Gastroesophageal sphincter (tissue), 4 donors: ENCODE measurements at regions not wholly inside any gene's neighbourhood (a gene's known extent, or its start where the extent isn't known, plus 50 kb on each side); places are given as distances from the start of the nearest gene placed in this dataset.

Experiments
- ATAC-seq: fragments of 150-250 bp; one replicate; pipeline ENCODE4 v1.9.1; 2016; ENCODE audit warnings: mild to moderate bottlenecking, moderate library complexity
- H3K27ac ChIP-seq, 4 donors: fragments of 200-600 bp; sonication (generic) in 3 of 4; 1 replicate in 3 of 4; 2 replicates in 1 of 4; pipeline ENCODE4 v1.5.1; 2016 to 2019
- H3K27me3 ChIP-seq: fragments of 200-600 bp; sonication (generic); one replicate; pipeline ENCODE4 v1.5.1; 2019
- H3K36me3 ChIP-seq, 2 donors: fragments of 200-600 bp; sonication (generic); one replicate each; pipeline ENCODE4 v1.5.1; 2019; ENCODE audit warnings: control low read depth in 1 of 2
- H3K4me1 ChIP-seq, 3 donors: fragments of 200-600 bp; sonication (generic); 1 replicate in 2 of 3; 2 replicates in 1 of 3; pipeline ENCODE4 v1.5.1; 2016 to 2019; ENCODE audit warnings: control low read depth in 2 of 3
- H3K4me3 ChIP-seq, 2 donors: fragments of 200-600 bp; sonication (generic); one replicate each; pipeline ENCODE4 v1.5.1; 2019; ENCODE audit warnings: mild to moderate bottlenecking in 1 of 2, moderate library complexity in 1 of 2
- H3K9me3 ChIP-seq, 3 donors: fragments of 200-600 bp; sonication (generic); one replicate each; pipeline ENCODE4 v1.5.1; 2017 to 2019; ENCODE audit warnings: control low read depth in 2 of 3
- EP300 ChIP-seq: sonication (generic); formaldehyde crosslinking; IDR thresholded peaks from one replicate; pipeline ENCODE4 v1.6.1; 2017; ENCODE audit warnings: antibody characterized with exemption, mild to moderate bottlenecking
- POLR2A ChIP-seq, 2 donors: fragments of 450-650 bp; IDR thresholded peaks; one replicate each; pipeline ENCODE4 v1.6.1; 2017; ENCODE audit warnings: antibody characterized with exemption in 2 of 2, mild to moderate bottlenecking in 2 of 2, moderate library complexity in 1 of 2
- POLR2AphosphoS5 ChIP-seq: sonication (generic); formaldehyde crosslinking; IDR thresholded peaks from one replicate; pipeline ENCODE4 v1.6.1; 2017; ENCODE audit warnings: antibody characterized with exemption
- WGBS, 2 donors: methylation state at CpG; one replicate each; pipeline ENCODE4 v1.1.5; 2018; ENCODE audit warnings: low coverage in 1 of 2; 5-methylcytosine and 5-hydroxymethylcytosine counted together
- TF ChIP-seq, protein P1 (sequence below), 4 experiments: fragments of 200-600 bp in 2 of 4; fragments of 450-650 bp in 2 of 4; sonication (generic) in 1 of 4; IDR thresholded peaks; one replicate each; pipeline ENCODE4 v1.5.1; 2017 to 2019; ENCODE audit warnings: antibody characterized with exemption in 4 of 4, mild to moderate bottlenecking in 2 of 4, moderate library complexity in 2 of 4

DNA sequence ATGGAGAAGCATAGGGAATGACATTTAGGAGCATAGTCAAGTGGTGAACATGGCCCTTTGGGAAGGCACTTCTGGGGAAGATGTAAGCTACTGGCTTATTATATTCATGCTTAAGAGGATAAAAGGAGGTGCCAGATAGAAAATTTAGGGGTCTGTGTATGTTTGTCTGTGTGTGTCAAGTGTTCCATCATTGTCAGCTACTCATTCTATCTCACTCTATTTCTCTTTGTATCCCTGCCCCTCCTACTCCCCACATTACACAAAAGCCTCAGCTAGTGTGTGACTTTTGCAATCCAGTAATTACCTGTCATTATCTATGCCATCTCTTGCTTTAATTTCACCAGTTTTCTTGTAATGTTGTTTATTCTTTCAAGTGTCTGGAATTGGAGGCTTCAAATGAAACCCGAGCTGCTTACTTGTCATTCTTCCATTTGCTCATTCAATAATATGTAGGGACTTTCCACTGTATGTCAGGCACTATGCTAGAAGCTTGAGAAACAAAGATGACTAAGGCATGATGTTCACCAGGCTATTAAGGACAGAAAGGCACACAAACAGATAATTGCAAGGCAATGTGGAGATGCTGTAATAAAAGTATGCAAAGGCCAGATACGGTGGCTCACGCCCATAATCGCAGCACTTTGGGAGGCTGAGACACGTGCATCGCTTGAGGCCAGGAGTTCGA, 229.8 kb upstream of the TEX13C start:
- TF ChIP-seq, protein P1, sequence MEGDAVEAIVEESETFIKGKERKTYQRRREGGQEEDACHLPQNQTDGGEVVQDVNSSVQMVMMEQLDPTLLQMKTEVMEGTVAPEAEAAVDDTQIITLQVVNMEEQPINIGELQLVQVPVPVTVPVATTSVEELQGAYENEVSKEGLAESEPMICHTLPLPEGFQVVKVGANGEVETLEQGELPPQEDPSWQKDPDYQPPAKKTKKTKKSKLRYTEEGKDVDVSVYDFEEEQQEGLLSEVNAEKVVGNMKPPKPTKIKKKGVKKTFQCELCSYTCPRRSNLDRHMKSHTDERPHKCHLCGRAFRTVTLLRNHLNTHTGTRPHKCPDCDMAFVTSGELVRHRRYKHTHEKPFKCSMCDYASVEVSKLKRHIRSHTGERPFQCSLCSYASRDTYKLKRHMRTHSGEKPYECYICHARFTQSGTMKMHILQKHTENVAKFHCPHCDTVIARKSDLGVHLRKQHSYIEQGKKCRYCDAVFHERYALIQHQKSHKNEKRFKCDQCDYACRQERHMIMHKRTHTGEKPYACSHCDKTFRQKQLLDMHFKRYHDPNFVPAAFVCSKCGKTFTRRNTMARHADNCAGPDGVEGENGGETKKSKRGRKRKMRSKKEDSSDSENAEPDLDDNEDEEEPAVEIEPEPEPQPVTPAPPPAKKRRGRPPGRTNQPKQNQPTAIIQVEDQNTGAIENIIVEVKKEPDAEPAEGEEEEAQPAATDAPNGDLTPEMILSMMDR (IDR thresholded peaks at IDR 0.05) = no peak
- TF ChIP-seq POLR2AphosphoS5 = no peak
- no peak for TF ChIP-seq POLR2A (IDR thresholded peaks at IDR 0.05)
- TF ChIP-seq EP300 = no peak
- Histone ChIP-seq H3K4me3 (no peak overlapping the region), H3K4me1 (no peaks in the 10 kb centered on the region), H3K36me3 (no peaks in the 10 kb centered on the region), H3K27ac (no peak overlapping the region), H3K9me3 (no peaks in the 10 kb centered on the region), H3K27me3 (no peaks in the 10 kb centered on the region)
- ATAC-seq = no peak
- WGBS, 2 donors = 63 to 65% methylated on average over 5 to 7 of the region's 7 CpGs

GRCh38 chrX:125093852-125094251, 225.8 kb upstream of the TEX13C start:
- WGBS, 2 donors = 61% methylated on average over 3 of the region's 3 CpGs; no CpG with 5 or more reads in 1 of the 2 donors
- Histone ChIP-seq H3K4me1 (no peaks in the 10 kb centered on the region), H3K27me3 (no peaks in the 10 kb centered on the region), H3K4me3 (no peak overlapping the region), H3K27ac (no peak overlapping the region), H3K9me3 (no peaks in the 10 kb centered on the region), H3K36me3 (no peaks in the 10 kb centered on the region)
- no peak for ATAC-seq
- TF ChIP-seq, protein P1 (IDR thresholded peaks at IDR 0.05) = no peak
- TF ChIP-seq POLR2AphosphoS5 = no peak
- TF ChIP-seq POLR2A (IDR thresholded peaks at IDR 0.05) = no peak
- no peak for TF ChIP-seq EP300

- H3K36me3 ChIP-seq = no peaks in the 10 kb centered on the region
- no peak for ATAC-seq
- H3K4me1 ChIP-seq = no peaks in the 10 kb centered on the region
- TF ChIP-seq EP300 (no peak), POLR2AphosphoS5 (no peak), POLR2A (IDR thresholded peaks at IDR 0.05) (no peak)
- TF ChIP-seq, protein P1 (IDR thresholded peaks at IDR 0.05) = no peak
- no peak overlapping the region for H3K27ac ChIP-seq
- no peaks in the 10 kb centered on the region for H3K9me3 ChIP-seq
- no peak overlapping the region for H3K4me3 ChIP-seq
- H3K27me3 ChIP-seq = no peaks in the 10 kb centered on the region
Observed at GRCh38 chrX:125094901-125095300, 224.8 kb upstream of the TEX13C start.

DNA sequence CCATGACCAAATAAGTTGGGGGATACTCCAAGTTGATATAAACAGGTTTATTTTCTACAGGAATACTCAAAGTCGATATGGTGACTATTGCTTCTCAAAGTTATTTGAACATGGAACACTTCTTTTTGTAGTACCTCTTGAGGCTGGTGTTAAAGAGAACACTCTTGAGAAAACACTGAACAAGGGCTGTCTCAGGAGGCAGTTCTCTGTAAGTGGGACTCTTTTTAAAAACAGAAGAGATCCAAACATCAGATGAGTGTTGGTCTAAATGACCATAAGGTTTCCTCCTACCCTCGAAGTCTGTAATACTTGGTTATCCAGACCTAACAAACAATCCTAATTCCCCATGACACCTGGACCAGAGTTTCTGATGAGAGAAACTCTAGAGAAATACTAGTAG, 223.2 kb upstream of the TEX13C start:
- TF ChIP-seq POLR2AphosphoS5 (no peak), EP300 (no peak), POLR2A (IDR thresholded peaks at IDR 0.05) (no peak)
- TF ChIP-seq, protein P1 (IDR thresholded peaks at IDR 0.05) = no peak
- H3K4me1 ChIP-seq = no peaks in the 10 kb centered on the region
- H3K9me3 ChIP-seq = no peaks in the 10 kb centered on the region
- H3K36me3 ChIP-seq = no peaks in the 10 kb centered on the region
- no peak overlapping the region for H3K4me3 ChIP-seq
- 60 to 86% methylated on average over 1 to 2 of the region's 2 CpGs for WGBS, 2 donors
- no peak for ATAC-seq
- no peaks in the 10 kb centered on the region for H3K27me3 ChIP-seq
- H3K27ac ChIP-seq = no peak overlapping the region

DNA sequence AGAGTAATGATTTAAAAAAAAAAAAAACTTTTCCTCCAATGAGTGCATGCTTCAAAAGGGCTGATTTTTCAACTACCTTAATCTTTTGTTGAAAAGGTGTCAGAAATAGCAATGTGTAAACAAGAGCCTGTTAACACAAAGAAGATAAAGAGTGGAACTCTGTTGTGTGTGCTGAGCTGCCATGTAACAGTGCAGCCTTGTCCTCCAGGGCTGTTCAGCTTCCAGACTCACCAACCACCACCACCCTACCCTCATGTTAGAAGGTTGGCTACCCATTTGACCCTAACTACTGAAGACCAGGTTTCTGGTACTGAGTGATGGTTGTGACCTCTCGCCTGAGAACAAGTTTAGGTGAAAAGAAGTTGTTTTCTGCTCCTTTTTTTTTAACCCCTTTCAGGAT, 222.8 kb upstream of the TEX13C start:
- Histone ChIP-seq H3K4me1 (no peaks in the 10 kb centered on the region), H3K9me3 (no peaks in the 10 kb centered on the region), H3K27ac (no peak overlapping the region), H3K27me3 (no peaks in the 10 kb centered on the region), H3K4me3 (no peak overlapping the region), H3K36me3 (no peaks in the 10 kb centered on the region)
- no peak for ATAC-seq
- 45% methylated on average over 1 of the region's 1 CpG; no CpG with 5 or more reads in 1 of the 2 donors for WGBS, 2 donors
- TF ChIP-seq POLR2AphosphoS5 (no peak), POLR2A (IDR thresholded peaks at IDR 0.05) (no peak), EP300 (no peak)
- TF ChIP-seq, protein P1 (IDR thresholded peaks at IDR 0.05) = no peak
